ENCODE measurements at regions not wholly inside any gene's neighbourhood (a gene's known extent, or its start where the extent isn't known, plus 50 kb on each side); places are given as distances from the start of the nearest gene placed in this dataset.

GRCh38 chr2:129747500-129748125, 231.9 kb upstream of the RAB6C start:
- no peak for TF ChIP-seq CTCF (IDR thresholded peaks at IDR 0.05; ENCODE audit: insufficient read depth, low read length, missing control alignments)
- POLR2A ChIA-PET, result no interaction called here
- no peak overlapping the region for H3K4me3 ChIP-seq (ENCODE audit: low read depth, low read length)
- CTCF ChIA-PET, result no interaction called here
- no peak for DNase-seq (ENCODE audit: low read depth, low spot score)

DNA sequence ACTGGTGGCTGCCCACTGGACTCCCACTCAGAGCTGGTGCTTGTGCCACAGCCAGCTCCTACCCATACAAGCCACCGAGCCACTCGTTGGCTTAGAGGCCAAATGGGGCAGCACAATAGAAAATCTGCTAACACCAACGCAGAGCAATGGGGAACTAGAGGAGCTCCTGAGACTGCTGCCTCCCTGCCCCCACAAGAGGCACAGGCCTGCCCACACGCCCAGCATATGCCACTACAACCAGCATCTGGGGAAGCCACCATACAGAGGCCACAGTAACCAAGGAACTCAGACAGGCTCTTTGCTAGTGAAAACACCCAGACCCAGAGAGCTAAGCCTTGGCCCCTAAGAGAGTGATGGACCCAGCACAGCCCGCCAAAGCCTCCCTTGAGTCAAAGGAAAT, 231.2 kb upstream of the RAB6C start:
- TF ChIP-seq CTCF (IDR thresholded peaks at IDR 0.05; ENCODE audit: insufficient read depth, low read length, missing control alignments), result no peak
- CTCF ChIA-PET, result no interaction called here
- DNase-seq (ENCODE audit: low read depth, low spot score), result no peak
- POLR2A ChIA-PET, result no interaction called here
- no peak overlapping the region for H3K4me3 ChIP-seq (ENCODE audit: low read depth, low read length)

- TF ChIP-seq CTCF (IDR thresholded peaks at IDR 0.05; ENCODE audit: insufficient read depth, low read length, missing control alignments), result no peak
- CTCF ChIA-PET, result no interaction called here
- H3K4me3 ChIP-seq (ENCODE audit: low read depth, low read length), result no peak overlapping the region
- POLR2A ChIA-PET, result no interaction called here
- DNase-seq (ENCODE audit: low read depth, low spot score), result no peak
Observed at GRCh38 chr2:129748653-129749052, 230.8 kb upstream of the RAB6C start.

GRCh38 chr2:129751409-129751808, 228.1 kb upstream of the RAB6C start:
- no peak for TF ChIP-seq CTCF (IDR thresholded peaks at IDR 0.05; ENCODE audit: insufficient read depth, low read length, missing control alignments)
- no peak overlapping the region for H3K4me3 ChIP-seq (ENCODE audit: low read depth, low read length)
- POLR2A ChIA-PET, result no interaction called here
- no peak for DNase-seq (ENCODE audit: low read depth, low spot score)
- CTCF ChIA-PET, result no interaction called here

DNA sequence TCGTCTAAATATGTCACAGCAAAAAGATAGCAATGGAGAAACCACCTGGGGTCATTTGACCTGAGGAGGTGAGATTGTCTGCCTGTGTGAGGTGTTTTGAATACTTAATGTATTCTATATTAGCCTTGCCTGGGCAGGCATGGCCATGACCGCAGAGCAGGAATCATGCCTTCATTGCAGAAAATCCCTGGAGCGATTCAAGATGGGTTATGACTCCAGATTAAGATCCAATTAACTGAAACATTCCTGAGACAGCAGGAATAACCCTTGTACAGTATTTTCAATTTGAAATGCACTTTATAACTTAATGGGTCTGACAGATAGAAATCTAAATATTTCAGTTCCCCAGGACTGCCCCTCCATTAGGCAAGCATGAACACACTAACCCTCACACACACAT, 227.3 kb upstream of the RAB6C start:
- no peak for TF ChIP-seq CTCF (IDR thresholded peaks at IDR 0.05; ENCODE audit: insufficient read depth, low read length, missing control alignments)
- H3K4me3 ChIP-seq (ENCODE audit: low read depth, low read length), result no peak overlapping the region
- DNase-seq (ENCODE audit: low read depth, low spot score), result no peak
- ChIA-PET POLR2A (no interaction called here), CTCF (no interaction called here)

DNA sequence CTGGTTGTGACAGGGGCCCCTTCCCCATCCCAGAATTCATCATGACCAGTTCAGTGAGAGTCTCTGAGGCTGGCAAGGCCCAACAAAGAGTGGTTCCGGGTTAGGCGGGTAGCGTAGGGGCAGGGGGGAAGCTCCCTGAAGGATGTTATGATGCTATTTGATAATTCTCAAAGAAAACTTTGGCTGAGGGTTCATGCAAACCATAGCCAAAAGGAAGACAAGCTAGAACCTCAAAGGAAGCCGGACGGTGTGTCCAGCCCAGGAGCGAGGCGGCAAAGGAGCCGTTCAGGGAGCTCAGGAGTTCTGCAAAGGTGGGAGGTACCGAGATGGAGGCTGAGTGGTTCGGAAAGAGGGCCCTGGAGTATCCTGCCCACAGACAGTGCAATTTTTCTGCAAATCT, 226.8 kb upstream of the RAB6C start:
- no peak overlapping the region for H3K4me3 ChIP-seq (ENCODE audit: low read depth, low read length)
- ChIA-PET POLR2A (no interaction called here), CTCF (no interaction called here)
- DNase-seq (ENCODE audit: low read depth, low spot score), result no peak
- TF ChIP-seq CTCF (IDR thresholded peaks at IDR 0.05; ENCODE audit: insufficient read depth, low read length, missing control alignments), result no peak

All from AG04449 (cell line).